Dendritic cell treated with granulocyte-macrophage colony-stimulating factor and Interleukin-4, amounts not matched to agents 40 ng/mL and 50 ng/mL, for 4 days (primary cell): ENCODE measurements at regions not wholly inside any gene's neighbourhood (a gene's known extent, or its start where the extent isn't known, plus 50 kb on each side); places are given as distances from the start of the nearest gene placed in this dataset.
"Not testable (repeated sequence)": the region's sequence is repeated elsewhere in the genome, so short reads cannot be mapped to it uniquely, and the experiment has no call there.

Experiments used
- H3K27ac Mint-ChIP-seq: one replicate; pipeline ENCODE4 v1.8.0; 2022; ENCODE audit warnings: mild to moderate bottlenecking, mixed read lengths
- H3K27me3 Mint-ChIP-seq: one replicate; pipeline ENCODE4 v1.8.0; 2022; ENCODE audit warnings: mild to moderate bottlenecking, mixed read lengths
- H3K36me3 Mint-ChIP-seq: one replicate; pipeline ENCODE4 v1.8.0; 2022; ENCODE audit warnings: low read depth, mixed read lengths
- H3K4me1 Mint-ChIP-seq: one replicate; pipeline ENCODE4 v1.8.0; 2022; ENCODE audit warnings: low read depth, mixed read lengths
- H3K4me3 Mint-ChIP-seq: one replicate; pipeline ENCODE4 v1.8.0; 2022; ENCODE audit warnings: mild to moderate bottlenecking, moderate library complexity, mixed read lengths
- H3K9me3 Mint-ChIP-seq: one replicate; pipeline ENCODE4 v1.8.0; 2022; ENCODE audit warnings: mixed read lengths
- intact Hi-C: fragments of 100-400 bp; cut with micrococcal nuclease; formaldehyde crosslinking; loops from one replicate; pipeline ENCODE4 v1.15.0; 2022

- Mint-ChIP-seq H3K4me3 (no peak overlapping the region), H3K27me3 (peaks cover 32% of the 10 kb centered on the region), H3K27ac (no peak overlapping the region), H3K9me3 (no peaks in the 10 kb centered on the region), H3K36me3 (no peaks in the 10 kb centered on the region), H3K4me1 (peaks cover 25% of the 10 kb centered on the region)
- intact Hi-C loops = loop anchor here (10.0 kb wide), 1 partner anchor 67 kb away; no protein-coding TSS in a partner anchor
Observed at GRCh38 chr12:108441549-108441948, 73.5 kb upstream of the FICD start.

- Mint-ChIP-seq H3K4me1 (peaks cover 25% of the 10 kb centered on the region), H3K36me3 (no peaks in the 10 kb centered on the region), H3K27me3 (peaks cover 25% of the 10 kb centered on the region), H3K9me3 (no peaks in the 10 kb centered on the region), H3K4me3 (no peak overlapping the region), H3K27ac (no peak overlapping the region)
- intact Hi-C loops = loop anchor here (10.0 kb wide), 1 partner anchor 66 kb away; no protein-coding TSS in a partner anchor
Observed at GRCh38 chr12:108440736-108441135, 74.3 kb upstream of the FICD start.

- Mint-ChIP-seq H3K27me3 (peaks cover 31% of the 10 kb centered on the region), H3K27ac (no peak overlapping the region), H3K9me3 (no peaks in the 10 kb centered on the region), H3K36me3 (no peaks in the 10 kb centered on the region), H3K4me3 (no peak overlapping the region), H3K4me1 (peaks cover 25% of the 10 kb centered on the region)
- intact Hi-C loops = no loop called here
Observed at GRCh38 chr12:108438667-108439066, 76.4 kb upstream of the FICD start.

- Mint-ChIP-seq H3K27ac (no peak overlapping the region), H3K9me3 (no peaks in the 10 kb centered on the region), H3K36me3 (no peaks in the 10 kb centered on the region), H3K4me1 (no peaks in the 10 kb centered on the region), H3K27me3 (peaks cover 35% of the 10 kb centered on the region), H3K4me3 (no peak overlapping the region)
- intact Hi-C loops = no loop called here
Observed at GRCh38 chr12:108432423-108433121, 82.5 kb upstream of the FICD start.

GRCh38 chr12:108430926-108431325, 84.2 kb upstream of the FICD start:
- Mint-ChIP-seq H3K27me3 (peaks cover 40% of the 10 kb centered on the region), H3K9me3 (no peaks in the 10 kb centered on the region), H3K27ac (no peak overlapping the region), H3K4me1 (no peaks in the 10 kb centered on the region), H3K4me3 (no peak overlapping the region), H3K36me3 (no peaks in the 10 kb centered on the region)
- intact Hi-C loops = no loop called here

GRCh38 chr12:108430245-108430644, 84.8 kb upstream of the FICD start:
- intact Hi-C loops = no loop called here

GRCh38 chr12:108425238-108425795, 86.2 kb upstream of the CMKLR1 start:
- Mint-ChIP-seq H3K27ac (no peak overlapping the region), H3K4me1 (no peaks in the 10 kb centered on the region), H3K4me3 (no peak overlapping the region), H3K27me3 (peaks cover 39% of the 10 kb centered on the region), H3K36me3 (no peaks in the 10 kb centered on the region), H3K9me3 (no peaks in the 10 kb centered on the region)
- intact Hi-C loops = no loop called here

More at GRCh38 chr12:108430245-108430644, 84.8 kb upstream of the FICD start:
- Mint-ChIP-seq H3K9me3 (no peaks in the 10 kb centered on the region), H3K4me3 (no peak overlapping the region), H3K4me1 (no peaks in the 10 kb centered on the region), H3K27ac (no peak overlapping the region), H3K36me3 (no peaks in the 10 kb centered on the region), H3K27me3 (peaks cover 44% of the 10 kb centered on the region)

GRCh38 chr12:108424816-108425215, 85.7 kb upstream of the CMKLR1 start:
- no peak overlapping the region for H3K27ac Mint-ChIP-seq
- H3K27me3 Mint-ChIP-seq = peaks cover 38% of the 10 kb centered on the region
- H3K9me3 Mint-ChIP-seq = no peaks in the 10 kb centered on the region
- intact Hi-C loops = no loop called here
- no peaks in the 10 kb centered on the region for H3K36me3 Mint-ChIP-seq
- H3K4me1 Mint-ChIP-seq = peaks cover 3% of the 10 kb centered on the region
- no peak overlapping the region for H3K4me3 Mint-ChIP-seq

- no peak overlapping the region for H3K27ac Mint-ChIP-seq
- intact Hi-C loops = no loop called here
- H3K27me3 Mint-ChIP-seq = peaks cover 34% of the 10 kb centered on the region
Observed at GRCh38 chr12:108424026-108424425, 84.9 kb upstream of the CMKLR1 start.

GRCh38 chr12:108423486-108423885, 84.4 kb upstream of the CMKLR1 start:
- Mint-ChIP-seq H3K27me3 (peaks cover 32% of the 10 kb centered on the region), H3K36me3 (no peaks in the 10 kb centered on the region)

More at GRCh38 chr12:108424026-108424425, 84.9 kb upstream of the CMKLR1 start:
- no peak overlapping the region for H3K4me3 Mint-ChIP-seq
- no peaks in the 10 kb centered on the region for H3K36me3 Mint-ChIP-seq
- H3K4me1 Mint-ChIP-seq = peaks cover 6% of the 10 kb centered on the region
- H3K9me3 Mint-ChIP-seq = no peaks in the 10 kb centered on the region

GRCh38 chr12:108421082-108421481, 82.0 kb upstream of the CMKLR1 start:
- H3K4me1 Mint-ChIP-seq, H3K36me3 Mint-ChIP-seq, H3K27ac Mint-ChIP-seq, intact Hi-C loops, H3K4me3 Mint-ChIP-seq, H3K9me3 Mint-ChIP-seq: not testable (repeated sequence)
- H3K27me3 Mint-ChIP-seq = peaks cover 21% of the 10 kb centered on the region

More at GRCh38 chr12:108423486-108423885, 84.4 kb upstream of the CMKLR1 start:
- intact Hi-C loops = no loop called here
- H3K9me3 Mint-ChIP-seq = no peaks in the 10 kb centered on the region
- no peak overlapping the region for H3K4me3 Mint-ChIP-seq
- H3K4me1 Mint-ChIP-seq = peaks cover 6% of the 10 kb centered on the region
- no peak overlapping the region for H3K27ac Mint-ChIP-seq

- H3K9me3 Mint-ChIP-seq, H3K4me1 Mint-ChIP-seq, H3K36me3 Mint-ChIP-seq, intact Hi-C loops, H3K27ac Mint-ChIP-seq, H3K4me3 Mint-ChIP-seq: not testable (repeated sequence)
- H3K27me3 Mint-ChIP-seq = peaks cover 17% of the 10 kb centered on the region
Observed at GRCh38 chr12:108420421-108420820, 81.3 kb upstream of the CMKLR1 start.

GRCh38 chr12:108419949-108420348, 80.8 kb upstream of the CMKLR1 start:
- Mint-ChIP-seq H3K27ac (no peak overlapping the region), H3K4me1 (peaks cover 6% of the 10 kb centered on the region), H3K27me3 (peaks cover 16% of the 10 kb centered on the region), H3K4me3 (no peak overlapping the region), H3K36me3 (no peaks in the 10 kb centered on the region), H3K9me3 (peaks cover 10% of the 10 kb centered on the region)
- intact Hi-C loops = no loop called here

GRCh38 chr12:108418164-108418890, 79.2 kb upstream of the CMKLR1 start:
- Mint-ChIP-seq H3K4me1 (peaks cover 6% of the 10 kb centered on the region), H3K4me3 (no peak overlapping the region), H3K9me3 (peaks cover 10% of the 10 kb centered on the region), H3K36me3 (no peaks in the 10 kb centered on the region), H3K27me3 (peaks cover 17% of the 10 kb centered on the region), H3K27ac (no peak overlapping the region)
- intact Hi-C loops = no loop called here
